Stimulated activated CD4-positive, alpha-beta T cell treated with anti-CD3 and anti-CD28 coated beads, TNF-alpha, amount 100 ng/mL, for 48 hours (primary cell): ENCODE measurements at regions not wholly inside any gene's neighbourhood (a gene's known extent, or its start where the extent isn't known, plus 50 kb on each side); places are given as distances from the start of the nearest gene placed in this dataset.
"Not testable (repeated sequence)": the region's sequence is repeated elsewhere in the genome, so short reads cannot be mapped to it uniquely, and the experiment has no call there.

Source experiments
- DNase-seq, 3 donors: peaks; one replicate each; pipeline ENCODE4 v3.0.0-alpha.2; 2020; ENCODE audit warnings: low read depth in 3 of 3

DNA sequence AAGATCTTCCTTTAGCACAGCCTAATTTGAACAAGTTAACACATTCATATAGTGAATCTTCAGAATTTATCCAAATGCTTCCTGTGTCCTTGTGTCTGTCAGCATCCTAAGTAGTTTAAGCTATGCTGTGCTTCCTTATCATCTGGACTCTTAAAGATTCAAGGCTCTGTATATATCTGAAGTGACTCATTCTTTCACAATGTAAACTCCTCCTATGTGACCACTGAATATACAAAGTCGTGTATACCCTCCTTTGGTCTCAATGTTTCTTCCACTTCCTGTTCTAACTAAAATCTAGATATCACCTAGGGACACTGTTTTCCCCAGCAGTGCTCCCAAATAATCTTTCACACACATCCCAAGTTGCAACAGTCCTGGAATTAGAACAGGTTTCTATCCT, 935.7 kb upstream of the NUDT12 start:
- DNase-seq = no peak

DNA sequence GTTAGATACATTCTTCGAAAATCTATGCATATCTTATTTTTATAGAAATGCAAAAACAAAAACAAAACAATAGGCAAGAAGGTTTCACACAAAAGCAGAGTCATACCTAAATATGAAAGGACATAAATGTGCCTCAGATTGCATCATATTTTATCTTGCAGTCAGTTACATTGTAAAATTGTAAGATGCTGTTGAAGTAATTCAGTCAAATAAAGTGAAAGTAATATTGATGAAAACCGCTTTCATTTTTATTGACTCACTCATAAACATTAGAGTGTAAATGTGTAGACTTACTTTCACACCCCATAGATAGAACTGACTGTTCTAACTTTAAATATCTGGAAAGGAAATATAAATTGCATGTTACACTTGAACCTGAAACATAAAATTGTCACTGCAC, 931.5 kb upstream of the NUDT12 start:
- DNase-seq = no peak

- DNase-seq = no peak
Measured at GRCh38 chr5:104472811-104473210, 910.2 kb upstream of the NUDT12 start.

- DNase-seq = no peak
Measured at GRCh38 chr5:104456122-104456521, 893.5 kb upstream of the NUDT12 start.

DNA sequence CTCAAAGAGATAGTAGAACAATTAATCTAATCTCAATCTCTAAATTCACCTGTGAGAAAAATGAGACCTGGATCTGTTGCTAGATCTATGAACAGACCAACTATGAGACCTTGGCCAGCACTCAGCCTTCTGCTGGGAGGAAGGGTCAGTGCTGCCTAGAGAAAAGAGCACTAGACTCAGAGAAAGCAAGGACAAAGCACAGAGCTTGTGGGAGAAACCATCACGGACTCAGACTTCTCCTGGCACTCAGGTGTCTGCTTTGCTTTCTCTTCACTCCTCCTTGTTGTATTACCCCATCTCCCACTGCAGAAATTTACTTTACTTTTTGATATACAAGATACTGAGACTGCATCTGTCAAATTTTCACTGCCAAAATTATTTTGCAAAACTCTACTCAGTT, 890.0 kb upstream of the NUDT12 start:
- no peak for DNase-seq

DNA sequence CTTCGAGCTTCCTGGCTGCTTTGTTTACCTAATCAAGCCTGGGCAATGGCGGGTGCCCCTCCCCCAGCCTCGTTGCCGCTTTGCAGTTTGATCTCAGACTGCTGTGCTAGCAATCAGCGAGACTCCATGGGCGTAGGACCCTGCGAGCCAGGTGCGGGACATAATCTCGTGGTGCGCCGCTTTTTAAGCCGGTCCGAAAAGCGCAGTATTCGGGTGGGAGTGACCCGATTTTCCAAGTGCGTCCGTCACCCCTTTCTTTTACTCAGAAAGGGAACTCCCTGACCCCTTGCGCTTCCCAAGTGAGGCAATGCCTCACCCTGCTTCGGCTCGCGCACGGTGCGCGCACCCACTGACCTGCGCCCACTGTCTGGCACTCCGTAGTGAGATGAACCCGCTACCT, 889.3 kb upstream of the NUDT12 start:
- not testable (repeated sequence) for DNase-seq

DNA sequence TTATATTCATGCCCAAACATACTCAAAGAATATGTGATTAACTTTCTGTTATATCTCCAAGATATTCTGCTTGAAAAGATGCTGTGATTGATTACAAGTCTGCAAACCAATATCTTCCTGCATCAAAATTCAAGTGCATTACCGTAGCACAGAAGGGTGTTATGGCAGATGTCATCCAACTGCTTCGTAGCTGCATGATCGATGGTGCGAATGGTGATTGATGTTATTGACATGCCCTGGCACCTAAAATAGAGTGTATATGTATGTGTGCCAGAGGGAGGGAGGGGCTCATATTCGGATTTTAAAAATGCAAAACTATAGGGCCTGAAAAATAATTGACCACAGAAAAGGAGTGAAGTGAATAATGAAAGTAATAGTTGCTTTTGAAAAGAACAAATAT, 882.1 kb upstream of the NUDT12 start:
- DNase-seq = no peak

- no peak for DNase-seq
Measured at GRCh38 chr5:104443706-104444105, 881.1 kb upstream of the NUDT12 start.

DNA sequence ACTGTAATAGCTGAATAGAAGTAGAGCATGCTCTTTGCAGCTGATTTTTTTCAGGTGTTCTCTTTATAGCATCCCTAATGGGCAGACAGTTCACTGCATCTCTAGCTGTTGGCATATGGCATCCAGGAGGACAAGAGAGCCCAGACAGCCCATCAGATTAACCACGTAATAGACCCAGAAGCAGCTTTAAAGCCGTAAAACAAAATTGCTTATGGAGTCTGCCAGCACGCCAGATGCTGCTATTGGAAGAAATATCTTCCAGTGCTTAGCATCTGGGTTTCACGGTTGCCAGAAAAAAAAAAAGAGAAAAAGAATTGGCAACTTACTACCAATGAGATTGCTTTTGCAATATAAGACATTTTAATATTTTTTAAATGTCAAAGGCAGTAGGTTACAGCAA, 869.4 kb upstream of the NUDT12 start:
- DNase-seq = no peak

DNA sequence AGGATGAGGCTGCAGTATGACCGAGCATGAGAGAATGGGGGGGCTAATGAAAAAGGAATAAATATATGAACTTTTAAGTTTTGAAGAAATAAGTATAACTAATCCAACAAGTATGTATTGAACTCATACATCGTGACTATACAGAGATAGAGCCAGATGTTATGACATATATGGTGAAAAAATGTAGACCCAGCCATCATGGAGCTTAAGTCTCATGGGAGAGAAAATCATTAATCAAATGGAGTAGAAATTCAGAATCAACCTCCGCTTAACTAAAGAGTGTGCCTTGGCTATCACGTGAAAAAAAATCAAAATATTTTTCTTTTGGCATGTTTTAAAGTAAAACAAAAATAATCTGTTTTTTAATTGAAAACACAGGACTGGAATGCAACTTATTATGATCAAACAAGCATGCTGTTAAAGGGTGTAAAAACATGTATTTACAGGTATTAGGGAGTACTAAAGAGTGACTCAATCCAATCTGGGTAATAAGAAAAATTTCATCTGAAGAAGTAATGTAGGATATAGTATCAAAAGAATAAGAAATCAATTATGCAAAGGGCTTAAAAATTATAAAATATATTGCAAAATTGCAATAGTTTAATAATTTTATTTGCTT, 868.5 kb upstream of the NUDT12 start:
- no peak for DNase-seq

GRCh38 chr5:104429911-104430310, 867.3 kb upstream of the NUDT12 start:
- DNase-seq = no peak

GRCh38 chr5:104421431-104421830, 858.8 kb upstream of the NUDT12 start:
- no peak for DNase-seq

GRCh38 chr5:104418056-104418455, 855.5 kb upstream of the NUDT12 start:
- DNase-seq = no peak

GRCh38 chr5:104412649-104413240, 850.2 kb upstream of the NUDT12 start:
- no peak for DNase-seq

DNA sequence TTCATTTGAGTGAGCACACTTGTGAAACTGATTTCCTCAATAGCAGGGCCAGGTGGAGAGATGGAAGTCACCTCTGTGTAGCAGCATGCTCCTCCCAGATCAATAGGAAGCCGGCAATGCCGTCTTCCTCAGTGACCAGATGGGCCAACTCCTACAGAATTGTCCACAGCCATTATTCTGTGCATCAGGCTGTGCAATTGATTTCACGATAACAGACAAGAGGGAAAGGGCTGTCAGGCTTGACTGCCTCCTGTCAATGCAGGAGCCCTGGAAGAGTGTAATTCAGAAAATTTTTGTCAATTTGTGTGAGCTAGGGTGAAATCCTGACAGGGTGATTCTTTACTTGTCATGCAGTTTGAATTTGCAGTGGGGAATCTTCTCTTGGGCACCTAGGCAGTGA, 838.4 kb upstream of the NUDT12 start:
- DNase-seq = no peak

GRCh38 chr5:104385906-104386305, 823.3 kb upstream of the NUDT12 start:
- DNase-seq = no peak

DNA sequence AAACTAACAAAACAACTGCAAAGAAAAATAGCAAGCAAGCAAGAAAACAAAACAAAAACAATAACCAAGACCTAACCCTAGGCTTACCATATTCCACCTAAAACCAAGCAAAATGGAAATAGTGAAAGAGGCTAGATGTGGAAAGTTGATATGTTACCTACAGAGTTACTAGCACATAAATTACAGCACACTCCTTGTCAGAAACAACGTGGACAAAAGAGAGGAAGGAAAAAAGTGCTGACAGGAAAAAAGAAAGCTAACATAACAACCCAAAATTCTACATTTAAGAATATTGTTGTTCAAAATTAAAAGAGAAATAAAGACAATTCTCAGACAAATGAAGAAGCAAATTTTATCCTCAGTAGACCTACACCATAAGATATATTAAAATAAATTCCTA, 812.8 kb upstream of the NUDT12 start:
- no peak for DNase-seq

DNA sequence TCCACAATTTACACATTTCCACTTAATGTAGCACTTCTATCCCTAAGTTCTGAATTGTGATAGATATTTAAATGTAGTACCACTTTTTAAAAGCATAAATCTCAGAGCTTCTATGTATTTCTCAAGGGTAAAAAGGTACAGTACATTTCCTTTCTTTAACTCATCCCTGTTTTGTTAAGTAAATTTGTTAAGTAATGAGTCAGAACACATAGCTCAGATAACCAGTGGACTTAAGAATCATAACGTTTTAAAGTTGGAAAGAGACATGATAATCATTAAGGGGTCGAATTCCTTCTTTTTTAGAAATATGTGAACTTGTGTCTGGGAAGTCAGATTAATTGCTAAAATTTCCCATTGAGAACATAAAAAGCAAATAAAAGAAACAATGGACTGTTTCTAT, 810.2 kb upstream of the NUDT12 start:
- no peak for DNase-seq

- no peak for DNase-seq
Measured at GRCh38 chr5:104372376-104372775, 809.8 kb upstream of the NUDT12 start.

- DNase-seq = no peak
Measured at GRCh38 chr5:104370523-104370922, 807.9 kb upstream of the NUDT12 start.

DNA sequence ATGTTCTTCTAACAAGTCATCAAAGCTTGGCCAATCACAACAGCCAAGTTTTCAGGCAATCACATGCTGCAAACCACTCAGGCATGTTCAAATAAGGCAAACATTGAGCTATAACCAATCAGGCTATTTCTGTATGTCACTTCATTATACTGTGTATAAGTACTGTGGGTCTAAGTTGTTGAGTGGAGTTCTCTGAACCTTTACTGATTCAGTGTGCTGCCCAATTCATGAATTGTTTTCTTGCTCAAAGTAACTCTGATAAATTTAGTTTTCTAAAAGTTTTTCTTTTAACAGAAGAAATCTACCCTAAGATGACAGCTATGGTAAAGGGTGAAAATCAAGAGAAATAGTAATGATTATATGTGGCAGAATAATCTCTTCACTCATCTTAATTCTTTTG, 805.4 kb upstream of the NUDT12 start:
- DNase-seq = no peak

DNA sequence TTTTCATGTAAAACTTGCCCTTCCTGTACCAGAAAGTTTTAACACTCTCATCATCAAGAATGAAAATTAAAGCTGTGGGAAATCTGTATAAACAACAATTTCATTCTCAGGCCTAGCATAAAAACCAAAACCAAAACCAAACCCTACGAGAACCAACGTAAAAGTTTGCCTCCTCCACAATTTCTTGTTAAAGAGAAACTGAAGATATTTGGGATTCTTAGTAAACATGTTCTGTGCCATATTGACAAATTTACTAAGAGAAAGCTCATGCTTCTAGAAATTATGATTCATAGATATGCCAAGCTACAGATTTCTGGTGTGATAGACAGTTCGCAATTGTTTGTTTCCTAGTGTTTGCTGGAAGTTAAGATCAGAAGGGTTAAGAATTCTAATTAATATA, 801.0 kb upstream of the NUDT12 start:
- no peak for DNase-seq

GRCh38 chr5:104361932-104362331, 799.3 kb upstream of the NUDT12 start:
- no peak for DNase-seq

GRCh38 chr5:104355350-104355749, 792.8 kb upstream of the NUDT12 start:
- no peak for DNase-seq
